GM18868 (cell line): ENCODE measurements at regions not wholly inside any gene's neighbourhood (a gene's known extent, or its start where the extent isn't known, plus 50 kb on each side); places are given as distances from the start of the nearest gene placed in this dataset.

Source experiments
- ATAC-seq: cut with Tn5 transposase; IDR thresholded peaks from one replicate; pipeline ENCODE4 v1.9.1; 2021; ENCODE audit warnings: mild to moderate bottlenecking, moderate library complexity; ENCODE audit not compliant: unreplicated experiment

GRCh38 chr14:71321574-71322315, 414.5 kb downstream of the PCNX1 start:
- no peak for ATAC-seq

- no peak for ATAC-seq
Observed at GRCh38 chr14:71322655-71323250, 415.5 kb downstream of the PCNX1 start.

GRCh38 chr14:71324767-71325272, 417.6 kb downstream of the PCNX1 start:
- ATAC-seq = peak; percentile 24

- ATAC-seq = no peak
Observed at GRCh38 chr14:71327691-71328090, 420.4 kb downstream of the PCNX1 start.

GRCh38 chr14:71328183-71328582, 420.9 kb downstream of the PCNX1 start:
- ATAC-seq = peak; percentile 55

GRCh38 chr14:71328954-71329353, 421.7 kb downstream of the PCNX1 start:
- no peak for ATAC-seq

- no peak for ATAC-seq
Observed at GRCh38 chr14:71331403-71331802, 424.1 kb downstream of the PCNX1 start.

DNA sequence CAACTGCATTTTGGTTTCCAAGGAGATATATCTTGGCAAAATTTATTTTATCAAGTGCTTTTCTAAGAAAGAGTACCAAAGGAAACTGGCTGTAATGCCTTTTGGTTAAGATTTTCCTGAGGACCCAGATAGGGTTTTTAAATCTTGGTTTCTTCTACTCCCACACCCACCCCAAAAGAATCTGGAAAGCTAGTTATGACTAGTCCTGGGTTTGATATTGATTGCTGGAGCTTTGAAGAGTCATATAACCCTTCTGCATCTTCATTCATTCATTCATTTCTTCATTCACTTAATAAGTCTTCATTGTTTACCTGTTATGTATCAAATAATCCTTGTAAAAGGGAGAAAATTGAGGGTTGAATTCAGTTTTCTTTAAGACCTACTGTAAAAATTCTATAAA, 425.2 kb downstream of the PCNX1 start:
- ATAC-seq = no peak

- no peak for ATAC-seq
Observed at GRCh38 chr14:71333705-71334104, 426.4 kb downstream of the PCNX1 start.

DNA sequence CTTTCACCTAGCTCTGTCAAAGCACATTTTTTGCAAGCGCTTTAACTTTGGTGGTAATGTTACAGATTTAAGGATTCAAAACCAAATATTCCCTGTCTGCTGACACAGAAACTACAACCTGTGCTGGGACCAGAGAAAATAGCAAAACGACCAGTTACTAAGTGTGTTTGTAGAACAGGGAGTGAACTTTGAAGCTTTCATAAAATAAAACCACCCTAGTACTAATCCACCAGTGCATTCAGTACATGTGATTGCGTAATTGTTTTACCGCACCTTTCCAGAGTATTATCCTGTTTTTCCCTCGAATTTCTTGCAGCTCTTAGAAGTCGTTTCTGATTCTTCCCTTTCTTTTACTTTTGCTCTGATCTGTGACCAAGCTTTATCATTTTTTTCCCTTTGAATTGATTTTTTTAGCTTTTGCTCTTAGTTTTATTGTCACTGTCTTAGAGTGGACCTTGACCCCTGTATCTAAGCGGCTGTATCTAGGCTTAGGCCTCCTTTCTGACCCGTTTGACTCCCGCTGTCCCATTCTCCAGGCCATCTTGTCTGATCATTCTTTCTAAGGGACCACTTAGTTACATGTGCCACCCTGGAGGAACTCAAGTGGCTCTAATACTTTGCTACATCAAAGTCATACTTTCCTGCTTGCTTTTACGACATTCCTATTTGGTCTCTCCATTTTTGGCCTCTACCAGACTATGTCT, 429.4 kb downstream of the PCNX1 start:
- ATAC-seq = no peak

DNA sequence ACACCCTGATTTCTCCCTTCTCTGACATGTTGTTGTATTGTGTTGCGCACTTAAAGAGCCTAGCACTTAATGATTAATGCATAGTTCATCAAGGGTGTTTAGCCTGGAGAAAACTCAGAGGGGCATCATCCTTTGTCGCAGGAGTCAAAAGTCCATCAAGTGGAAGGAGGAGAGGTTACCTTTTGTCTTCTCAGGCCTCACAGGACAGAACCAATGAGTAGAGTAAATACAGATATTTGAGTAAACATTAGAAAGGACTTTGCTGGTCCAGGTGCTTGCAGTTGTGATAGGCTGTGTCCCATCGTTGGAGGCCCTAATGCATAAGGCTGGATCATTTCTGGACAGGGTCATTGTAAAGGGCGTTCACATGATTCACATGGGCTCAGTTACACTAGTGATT, 430.9 kb downstream of the PCNX1 start:
- no peak for ATAC-seq

- no peak for ATAC-seq
Observed at GRCh38 chr14:71339650-71340415, 432.6 kb downstream of the PCNX1 start.

DNA sequence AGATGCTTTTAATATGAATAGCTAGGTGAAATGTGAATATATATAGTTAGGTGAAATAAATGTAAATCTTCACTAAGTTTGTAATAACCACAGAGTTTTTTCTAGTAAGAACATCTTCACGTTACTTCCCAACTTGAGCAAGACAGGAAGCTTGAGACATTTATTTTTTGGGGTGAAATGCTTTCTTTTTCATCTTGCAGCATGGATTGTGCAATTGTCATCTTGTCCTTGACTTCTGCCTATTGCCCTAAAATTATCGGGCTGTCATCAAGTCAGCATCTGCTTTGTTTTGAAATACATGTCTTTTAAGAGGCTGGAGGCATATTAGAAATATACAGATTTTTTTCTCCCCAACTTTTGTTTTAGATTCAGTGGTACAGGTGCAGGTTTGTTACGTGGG, 433.9 kb downstream of the PCNX1 start:
- no peak for ATAC-seq

GRCh38 chr14:71343724-71344123, 436.5 kb downstream of the PCNX1 start:
- ATAC-seq = no peak

GRCh38 chr14:71344506-71344905, 437.2 kb downstream of the PCNX1 start:
- no peak for ATAC-seq

DNA sequence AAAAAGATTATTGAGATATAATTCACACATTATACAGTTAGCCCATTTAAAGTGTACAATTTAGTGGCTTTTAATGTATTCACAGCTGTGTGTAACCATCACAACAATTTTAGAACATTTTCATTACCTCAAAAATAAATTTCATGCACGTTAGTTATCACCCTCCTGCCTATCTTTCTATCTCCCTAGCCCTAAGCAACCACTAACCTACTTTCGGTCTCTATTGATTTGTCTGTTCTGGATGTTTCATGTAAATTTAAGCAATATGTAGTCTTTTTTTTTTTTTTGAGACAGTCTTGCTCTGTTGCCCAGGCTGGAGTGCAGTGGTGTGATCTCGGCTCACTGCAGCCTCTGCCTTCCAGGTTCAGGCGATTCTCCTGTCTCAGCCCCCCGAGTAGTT, 439.4 kb downstream of the PCNX1 start:
- peak; percentile 65 for ATAC-seq

GRCh38 chr14:71348394-71348793, 441.1 kb downstream of the PCNX1 start:
- ATAC-seq = peak; percentile 42

DNA sequence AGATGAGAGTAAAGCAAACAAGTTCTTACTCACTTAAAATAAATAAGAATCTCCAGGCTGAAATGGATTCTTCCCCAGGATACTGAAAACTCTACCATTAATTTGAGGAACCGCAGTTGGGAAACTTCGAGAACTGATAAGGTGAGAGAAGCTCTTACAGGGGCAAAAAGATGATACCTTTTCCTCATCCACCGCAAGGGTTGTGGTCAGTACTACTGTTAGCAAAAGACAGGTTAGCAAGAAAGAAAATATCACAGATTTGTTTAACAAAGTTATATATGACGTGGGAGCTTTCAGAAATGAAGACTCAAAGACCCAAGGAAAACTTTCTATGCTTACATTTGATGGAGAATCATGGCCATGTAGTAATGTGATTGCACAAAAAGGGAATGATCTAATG, 441.6 kb downstream of the PCNX1 start:
- no peak for ATAC-seq

DNA sequence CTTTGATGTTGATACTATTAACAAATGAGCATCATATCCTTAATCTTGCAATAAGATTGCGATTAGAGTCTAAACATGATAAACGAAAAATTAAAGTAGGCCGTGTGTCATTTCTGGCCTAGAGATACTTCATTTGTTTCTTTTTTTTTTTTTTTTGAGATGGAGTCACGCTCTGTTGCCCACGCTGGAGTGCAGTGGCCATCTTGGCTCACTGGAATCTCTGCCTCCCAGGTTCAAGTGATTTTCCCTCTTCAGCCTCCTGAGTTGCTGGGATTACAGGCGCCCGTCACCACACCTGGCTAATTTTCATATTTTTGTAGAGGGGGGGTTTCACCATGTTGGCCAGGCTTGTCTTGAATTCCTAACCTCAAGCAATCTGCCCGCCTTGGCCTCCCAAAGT, 446.9 kb downstream of the PCNX1 start:
- no peak for ATAC-seq

GRCh38 chr14:71354801-71355200, 447.5 kb downstream of the PCNX1 start:
- ATAC-seq = no peak
